ENCODE measurements at regions not wholly inside any gene's neighbourhood (a gene's known extent, or its start where the extent isn't known, plus 50 kb on each side); places are given as distances from the start of the nearest gene placed in this dataset.

- TF ChIP-seq CTCF (IDR thresholded peaks at IDR 0.05) (no peak), POLR2A (IDR thresholded peaks at IDR 0.05) (no peak)
Measured at GRCh38 chr11:15349413-15349812, 234.7 kb downstream of the INSC start.
